H1 (cell line): ENCODE measurements at regions not wholly inside any gene's neighbourhood (a gene's known extent, or its start where the extent isn't known, plus 50 kb on each side); places are given as distances from the start of the nearest gene placed in this dataset.

ENCODE experiments used
- CTCF ChIA-PET: fragments of 300-600 bp; sonication (Branson Sonifier 250); formaldehyde crosslinking; loops from one replicate; lab custom pipeline; 2021; ENCODE audit not compliant: partially characterized antibody; lab: Charles Lee
- POLR2A ChIA-PET: fragments of 300-600 bp; sonication (Branson Sonifier 250); formaldehyde crosslinking; loops from one replicate; lab custom pipeline; 2021; ENCODE audit warnings: inconsistent platforms; ENCODE audit not compliant: partially characterized antibody; lab: Charles Lee
- DNase-seq, 2 experiments: peaks; one replicate each; pipeline versions ENCODE4 v3.0.0 to v3.0.0-alpha.2; 2010 to 2022; ENCODE audit warnings: low spot score in 2 of 2, low read depth in 1 of 2, mixed read lengths in 1 of 2
- FAIRE-seq: peaks from 2 replicates; lab custom pipeline; 2011; peaks lifted over from hg19 to GRCh38; lab: Jason Lieb, UNC
- H2AFZ ChIP-seq: 2 replicates; pipeline ENCODE4 v1.8.1; 2012; ENCODE audit warnings: low read length, inconsistent platforms
- H2AK5ac ChIP-seq: 2 replicates; pipeline ENCODE4 v1.6.1; 2013; ENCODE audit warnings: low read depth, low read length
- H2BK120ac ChIP-seq: replicated peaks from 2 replicates; pipeline ENCODE3; 2013; ENCODE audit warnings: low read depth, low read length, inconsistent platforms
- H2BK12ac ChIP-seq: 2 replicates; pipeline ENCODE4 v1.6.1; 2013; ENCODE audit warnings: low read depth, low read length
- H2BK15ac ChIP-seq: 2 replicates; pipeline ENCODE4 v1.6.1; 2013; ENCODE audit warnings: low read length
- H2BK20ac ChIP-seq: 2 replicates; pipeline ENCODE4 v1.6.1; 2013; ENCODE audit warnings: low read length
- H2BK5ac ChIP-seq: 2 replicates; pipeline ENCODE4 v1.6.1; 2013; ENCODE audit warnings: low read depth, low read length
- H3K14ac ChIP-seq: 2 replicates; pipeline ENCODE4 v1.6.1; 2013; ENCODE audit warnings: inconsistent platforms; ENCODE audit not compliant: insufficient read length
- H3K18ac ChIP-seq: 2 replicates; pipeline ENCODE4 v1.6.1; 2013; ENCODE audit warnings: low read length; ENCODE audit errors: extremely low read depth
- H3K23ac ChIP-seq: 2 replicates; pipeline ENCODE4 v1.6.1; 2013; ENCODE audit warnings: inconsistent platforms; ENCODE audit not compliant: insufficient read length
- H3K23me2 ChIP-seq: 2 replicates; pipeline ENCODE4 v1.6.1; 2013; ENCODE audit warnings: low read depth, low read length
- H3K27ac ChIP-seq: 2 replicates; pipeline ENCODE4 v1.6.1; 2011; ENCODE audit warnings: low read depth, low read length, inconsistent platforms
- H3K27me3 ChIP-seq, 4 experiments: replicated peaks in 1 of 4; 1 replicate in 1 of 4; 2 replicates in 3 of 4; pipeline versions ENCODE4 v1.6.1 to v1.8.1; 2011 to 2013; ENCODE audit warnings: low read length in 3 of 4, mild to moderate bottlenecking in 3 of 4, inconsistent platforms in 2 of 4, mixed read lengths in 2 of 4, moderate library complexity in 1 of 4; ENCODE audit not compliant: control insufficient read depth in 3 of 4, insufficient read depth in 3 of 4; ENCODE audit errors: extremely low read depth in 1 of 4
- H3K36me3 ChIP-seq, 4 experiments: 2 replicates each; pipeline versions ENCODE4 v1.6.1 to v1.8.1; 2011 to 2013; ENCODE audit warnings: mild to moderate bottlenecking in 4 of 4, low read length in 3 of 4, moderate library complexity in 2 of 4, control low read depth in 1 of 4, inconsistent platforms in 1 of 4; ENCODE audit not compliant: insufficient read depth in 4 of 4, control insufficient read depth in 2 of 4
- H3K4ac ChIP-seq: replicated peaks from 2 replicates; pipeline ENCODE3; 2013; ENCODE audit warnings: low read length, low read depth, mixed read lengths, inconsistent platforms; ENCODE audit not compliant: insufficient read length
- H3K4me1 ChIP-seq, 4 experiments: replicated peaks in 1 of 4; 1 replicate in 1 of 4; 2 replicates in 3 of 4; pipeline versions ENCODE4 v1.6.1 to v1.8.1; 2011 to 2013; ENCODE audit warnings: low read length in 3 of 4, inconsistent platforms in 2 of 4, mixed read lengths in 1 of 4; ENCODE audit not compliant: insufficient read depth in 4 of 4, control insufficient read depth in 3 of 4
- H3K4me2 ChIP-seq, 2 experiments: 2 replicates each; pipeline versions ENCODE4 v1.6.1 to v1.8.1; 2011 to 2013; ENCODE audit warnings: low read depth in 2 of 2, low read length in 2 of 2, control low read depth in 1 of 2, inconsistent platforms in 1 of 2, mild to moderate bottlenecking in 1 of 2; ENCODE audit not compliant: insufficient read depth in 1 of 2
- H3K4me3 ChIP-seq, 4 experiments: fragments of 200-600, 300-600 bp in 1 of 4; sonication (generic), shearing (Covaris generic), sonication (Bioruptor Twin) in 1 of 4; 2 replicates each; pipeline versions ENCODE4 v1.5.1 to v1.8.1; 2011 to 2016; ENCODE audit warnings: low read length in 4 of 4, low read depth in 3 of 4, control low read depth in 2 of 4, inconsistent platforms in 2 of 4, mild to moderate bottlenecking in 2 of 4, mixed read lengths in 1 of 4, moderate library complexity in 1 of 4; ENCODE audit not compliant: insufficient read depth in 2 of 4; ENCODE audit errors: extremely low read depth in 1 of 4
- H3K56ac ChIP-seq: replicated peaks from 2 replicates; pipeline ENCODE3; 2013; ENCODE audit warnings: low read depth, mild to moderate bottlenecking, mixed read lengths, low read length, inconsistent platforms; ENCODE audit not compliant: insufficient read length
- H3K79me1 ChIP-seq: 2 replicates; pipeline ENCODE4 v1.6.1; 2013; ENCODE audit warnings: low read depth, low read length, control low read depth
- H3K79me2 ChIP-seq, 2 experiments: 2 replicates each; pipeline versions ENCODE4 v1.6.1 to v1.8.1; 2012 to 2013; ENCODE audit warnings: low read length in 2 of 2, mild to moderate bottlenecking in 2 of 2, inconsistent platforms in 1 of 2; ENCODE audit not compliant: insufficient read depth in 2 of 2, control insufficient read depth in 1 of 2
- H3K9ac ChIP-seq, 4 experiments: replicated peaks in 1 of 4; 1 replicate in 1 of 4; 2 replicates in 3 of 4; pipeline versions ENCODE4 v1.6.1 to v1.8.1; 2011 to 2013; ENCODE audit warnings: low read depth in 3 of 4, low read length in 3 of 4, control low read depth in 2 of 4, mild to moderate bottlenecking in 2 of 4, moderate library complexity in 2 of 4, inconsistent platforms in 1 of 4; ENCODE audit errors: extremely low read depth in 1 of 4
- H3K9me3 ChIP-seq, 2 experiments: 2 replicates each; pipeline versions ENCODE4 v1.6.1 to v1.8.1; 2012 to 2013; ENCODE audit warnings: mild to moderate bottlenecking in 2 of 2, moderate library complexity in 2 of 2, control low read depth in 1 of 2, inconsistent platforms in 1 of 2, low read depth in 1 of 2, low read length in 1 of 2, mixed read lengths in 1 of 2; ENCODE audit not compliant: insufficient read depth in 2 of 2
- H4K20me1 ChIP-seq, 2 experiments: replicated peaks in 1 of 2; 2 replicates each; pipeline versions ENCODE3 to v1.8.1; 2011 to 2013; ENCODE audit warnings: inconsistent platforms in 2 of 2, low read length in 2 of 2, mild to moderate bottlenecking in 1 of 2; ENCODE audit not compliant: insufficient read depth in 2 of 2, control insufficient read depth in 1 of 2
- H4K5ac ChIP-seq: 2 replicates; pipeline ENCODE4 v1.6.1; 2013; ENCODE audit warnings: low read length, low read depth, mixed read lengths, inconsistent platforms; ENCODE audit not compliant: insufficient read length
- H4K8ac ChIP-seq: 2 replicates; pipeline ENCODE4 v1.8.0; 2013; ENCODE audit warnings: mild to moderate bottlenecking, moderate library complexity, low read length, inconsistent platforms; ENCODE audit not compliant: insufficient read depth; ENCODE audit errors: extremely low read depth
- H4K91ac ChIP-seq: replicated peaks from 2 replicates; pipeline ENCODE3; 2013; ENCODE audit warnings: low read length, mixed read lengths, inconsistent platforms; ENCODE audit not compliant: insufficient read length
- TCF12 ChIP-seq: IDR thresholded peaks from 2 replicates; pipeline ENCODE4 v1.6.1; 2011; ENCODE audit warnings: low read depth, mild to moderate bottlenecking, low read length
- WGBS, 2 experiments: shearing (Covaris generic) in 1 of 2; methylation state at CpG; one replicate each; pipeline versions ENCODE4 v1.1.6 to v1.1.7; 2013 to 2015; ENCODE audit warnings: low lambda C conversion rate in 2 of 2, mixed read lengths in 2 of 2, inconsistent platforms in 1 of 2, low coverage in 1 of 2, missing lambda C conversion rate in 1 of 2; ENCODE audit not compliant: insufficient replicate concordance in 2 of 2, insufficient coverage in 1 of 2, insufficient read length in 1 of 2; ENCODE audit errors: extremely low coverage in 1 of 2, missing lambda C conversion rate in 1 of 2; 5-methylcytosine and 5-hydroxymethylcytosine counted together

GRCh38 chr5:34562791-34563190, 93.3 kb upstream of the RAI14 start:
- H3K79me2 ChIP-seq: no peaks in the 10 kb centered on the region
- WGBS, 2 experiments: 93% methylated on average over 4 of the region's 4 CpGs; no CpG with 5 or more reads in 1 of the 2 experiments
- no peaks in the 10 kb centered on the region for H3K79me1 ChIP-seq
- no peak overlapping the region for H2BK15ac ChIP-seq
- H3K23me2 ChIP-seq: no peaks in the 10 kb centered on the region
- H4K20me1 ChIP-seq: no peaks in the 10 kb centered on the region
- no peak for FAIRE-seq
- H3K14ac ChIP-seq: no peak overlapping the region
- no peaks in the 10 kb centered on the region for H3K9me3 ChIP-seq
- no peak overlapping the region for H4K91ac ChIP-seq
- no peak overlapping the region for H4K8ac ChIP-seq
- H4K5ac ChIP-seq: no peak overlapping the region
- H2BK20ac ChIP-seq: no peak overlapping the region
- H3K4me3 ChIP-seq: no peak overlapping the region
- CTCF ChIA-PET: interaction anchor here (1.3 to 1.5 kb wide), 2 partner anchors 20 to 336 kb away, joined by 3 read pairs; no protein-coding TSS in a partner anchor
- peaks cover 0 to 10% (median 7%) of the 10 kb centered on the region in 4 experiments; a peak in 6 of 7 replicates for H3K4me1 ChIP-seq
- H2AFZ ChIP-seq: 0 out of 2 replicates have a peak overlapping the region, but pooled peaks have one; percentile 40
- no peaks in the 10 kb centered on the region for H3K27me3 ChIP-seq
- no peak overlapping the region for H3K18ac ChIP-seq
- no peak overlapping the region for H3K9ac ChIP-seq
- no peak overlapping the region for H3K27ac ChIP-seq
- no peak overlapping the region for H2AK5ac ChIP-seq
- no peak overlapping the region for H3K4me2 ChIP-seq
- no peaks in the 10 kb centered on the region for H3K36me3 ChIP-seq
- H3K56ac ChIP-seq: no peak overlapping the region
- H2BK5ac ChIP-seq: no peak overlapping the region
- H2BK120ac ChIP-seq: no peak overlapping the region
- no peak for DNase-seq
- H2BK12ac ChIP-seq: no peak overlapping the region
- POLR2A ChIA-PET: no interaction called here
- H3K4ac ChIP-seq: no peak overlapping the region
- no peak overlapping the region for H3K23ac ChIP-seq
- TF ChIP-seq TCF12: no peak
